Skeletal muscle cell (primary cell): ENCODE measurements at regions not wholly inside any gene's neighbourhood (a gene's known extent, or its start where the extent isn't known, plus 50 kb on each side); places are given as distances from the start of the nearest gene placed in this dataset.

Source experiments
- DNase-seq: peaks from one replicate; pipeline ENCODE4 v3.0.0-alpha.2; 2010; ENCODE audit warnings: low read depth
- H3K4me3 ChIP-seq: 2 replicates; pipeline ENCODE4 v1.5.1; 2011; ENCODE audit warnings: low read depth, mild to moderate bottlenecking, control low read depth, low read length, moderate library complexity

GRCh38 chr16:5505091-5505887, 407.7 kb upstream of the EEF2KMT start:
- no peak for DNase-seq
- H3K4me3 ChIP-seq = no peak overlapping the region

- no peak for DNase-seq
- no peak overlapping the region for H3K4me3 ChIP-seq
Observed at GRCh38 chr16:5504064-5504781, 406.6 kb upstream of the EEF2KMT start.

GRCh38 chr16:5502944-5503343, 405.3 kb upstream of the EEF2KMT start:
- DNase-seq = no peak
- H3K4me3 ChIP-seq = no peak overlapping the region

- no peak for DNase-seq
- no peak overlapping the region for H3K4me3 ChIP-seq
Observed at GRCh38 chr16:5502467-5502869, 404.9 kb upstream of the EEF2KMT start.

GRCh38 chr16:5500526-5500925, 402.9 kb upstream of the EEF2KMT start:
- no peak for DNase-seq

GRCh38 chr16:5498562-5498961, 401.0 kb upstream of the EEF2KMT start:
- H3K4me3 ChIP-seq = no peak overlapping the region
- no peak for DNase-seq

More at GRCh38 chr16:5500526-5500925, 402.9 kb upstream of the EEF2KMT start:
- H3K4me3 ChIP-seq = no peak overlapping the region

GRCh38 chr16:5496013-5496412, 398.4 kb upstream of the EEF2KMT start:
- H3K4me3 ChIP-seq = no peak overlapping the region
- DNase-seq = no peak

GRCh38 chr16:5490499-5490898, 392.9 kb upstream of the EEF2KMT start:
- no peak overlapping the region for H3K4me3 ChIP-seq
- DNase-seq = no peak

- no peak for DNase-seq
- H3K4me3 ChIP-seq = no peak overlapping the region
Observed at GRCh38 chr16:5488581-5488980, 391.0 kb upstream of the EEF2KMT start.

- DNase-seq = no peak
- no peak overlapping the region for H3K4me3 ChIP-seq
Observed at GRCh38 chr16:5487728-5488127, 390.1 kb upstream of the EEF2KMT start.

- H3K4me3 ChIP-seq = no peak overlapping the region
- no peak for DNase-seq
Observed at GRCh38 chr16:5482256-5482655, 384.7 kb upstream of the EEF2KMT start.

- no peak for DNase-seq
Observed at GRCh38 chr16:5480431-5481195, 383.0 kb upstream of the EEF2KMT start.

GRCh38 chr16:5479926-5480325, 382.3 kb upstream of the EEF2KMT start:
- no peak overlapping the region for H3K4me3 ChIP-seq
- no peak for DNase-seq

More at GRCh38 chr16:5480431-5481195, 383.0 kb upstream of the EEF2KMT start:
- no peak overlapping the region for H3K4me3 ChIP-seq

- H3K4me3 ChIP-seq = no peak overlapping the region
- no peak for DNase-seq
Observed at GRCh38 chr16:5478036-5478435, 380.4 kb upstream of the EEF2KMT start.

GRCh38 chr16:5477251-5477650, 379.7 kb upstream of the EEF2KMT start:
- H3K4me3 ChIP-seq = no peak overlapping the region
- DNase-seq = no peak

GRCh38 chr16:5472552-5472951, 375.0 kb upstream of the EEF2KMT start:
- no peak for DNase-seq
- H3K4me3 ChIP-seq = no peak overlapping the region

- no peak overlapping the region for H3K4me3 ChIP-seq
- no peak for DNase-seq
Observed at GRCh38 chr16:5468488-5468887, 370.9 kb upstream of the EEF2KMT start.

- DNase-seq = no peak
- no peak overlapping the region for H3K4me3 ChIP-seq
Observed at GRCh38 chr16:5467552-5467951, 370.0 kb upstream of the EEF2KMT start.

GRCh38 chr16:5466551-5466950, 369.0 kb upstream of the EEF2KMT start:
- H3K4me3 ChIP-seq = no peak overlapping the region
- DNase-seq = no peak

- no peak for DNase-seq
- no peak overlapping the region for H3K4me3 ChIP-seq
Observed at GRCh38 chr16:5465714-5466113, 368.1 kb upstream of the EEF2KMT start.
